A204.1 (cell line): ENCODE measurements at regions not wholly inside any gene's neighbourhood (a gene's known extent, or its start where the extent isn't known, plus 50 kb on each side); places are given as distances from the start of the nearest gene placed in this dataset.
"Not testable (repeated sequence)": the region's sequence is repeated elsewhere in the genome, so short reads cannot be mapped to it uniquely, and the experiment has no call there.

ENCODE experiments used
- FAIRE-seq: peaks from 2 replicates; lab custom pipeline; 2012; peaks lifted over from hg19 to GRCh38; lab: Jason Lieb, UNC

DNA sequence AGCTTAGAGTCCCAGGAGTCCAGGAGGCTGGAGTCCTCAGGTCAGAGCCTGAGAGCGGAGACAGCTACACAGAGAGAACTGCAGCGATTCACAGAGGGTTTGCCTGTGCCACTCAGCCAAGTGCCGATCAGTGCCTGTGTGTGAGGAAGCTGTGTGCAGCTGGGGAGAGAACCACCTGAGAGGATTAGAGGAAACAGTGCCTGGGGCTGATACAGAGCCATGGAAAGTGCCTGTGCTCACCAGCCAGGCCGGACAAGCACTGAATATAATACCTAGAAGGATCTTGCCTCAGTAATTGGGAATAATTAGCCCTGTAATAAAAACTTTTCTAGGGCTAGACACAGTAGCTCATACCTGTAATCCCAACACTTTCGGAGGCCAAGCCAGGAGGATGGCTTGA is 134.7 kb downstream of the ARHGAP11B start:
- FAIRE-seq = not testable (repeated sequence)

DNA sequence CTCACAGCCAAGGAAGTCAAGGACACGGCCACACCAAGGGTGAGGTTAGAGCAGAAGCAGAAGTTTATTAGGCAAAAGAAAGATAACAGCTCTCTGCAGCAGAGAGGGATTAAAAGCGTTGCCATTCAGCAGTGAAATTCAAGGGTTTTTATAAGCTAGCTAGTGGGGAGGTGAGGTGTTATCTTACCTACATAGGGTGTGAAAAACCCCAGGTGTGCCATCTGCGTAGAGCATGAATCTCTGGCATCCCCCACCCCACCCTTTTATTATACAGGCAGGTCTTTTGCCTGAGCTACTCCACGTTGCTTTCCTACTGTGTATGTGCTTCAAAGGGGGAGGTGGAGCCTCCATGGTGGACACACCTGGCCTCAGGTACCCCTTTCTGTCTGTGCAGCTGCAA is 135.4 kb downstream of the ARHGAP11B start:
- not testable (repeated sequence) for FAIRE-seq

GRCh38 chr15:30769390-30770124 is 134.2 kb upstream of the FAN1 start:
- FAIRE-seq = not testable (repeated sequence)

DNA sequence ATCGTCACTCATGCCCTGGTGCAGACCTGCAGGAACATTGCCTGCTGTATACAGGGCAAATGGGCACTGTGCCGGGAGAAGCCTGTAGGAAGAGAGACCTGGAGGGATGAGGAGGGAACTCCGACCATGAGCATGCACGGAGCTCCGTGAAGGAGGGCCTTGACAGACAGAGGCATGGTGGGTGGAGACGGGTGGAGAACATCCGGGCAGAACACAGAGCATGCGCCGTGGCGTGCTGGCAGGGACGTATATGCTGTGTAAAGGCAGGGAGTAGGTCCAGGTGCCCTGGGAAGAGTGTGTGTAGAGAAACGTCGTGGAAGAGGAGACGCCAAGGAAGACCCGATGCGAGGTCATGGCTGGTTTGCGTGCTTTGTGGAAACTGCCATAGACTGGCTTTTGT is 133.0 kb upstream of the FAN1 start:
- no peak for FAIRE-seq

DNA sequence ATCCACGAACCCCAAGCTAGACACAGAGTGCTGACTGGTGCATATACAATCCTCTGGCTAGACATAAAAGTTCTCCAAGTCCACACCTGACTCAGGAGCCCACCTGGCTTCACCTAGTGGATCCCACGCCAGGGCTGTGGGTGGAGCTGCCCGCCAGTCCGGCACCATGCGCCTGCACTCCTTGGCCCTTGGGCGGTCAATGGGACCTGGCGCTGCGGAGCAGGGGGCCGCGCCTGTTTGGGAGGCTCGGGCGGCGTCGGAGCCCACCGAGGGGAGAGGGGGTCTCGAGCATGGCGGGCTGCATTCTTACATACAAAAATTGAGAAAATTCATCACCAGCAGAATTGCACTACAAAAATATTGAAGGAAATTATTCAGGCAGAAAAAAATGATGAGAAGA is 120.7 kb upstream of the FAN1 start:
- no peak for FAIRE-seq

DNA sequence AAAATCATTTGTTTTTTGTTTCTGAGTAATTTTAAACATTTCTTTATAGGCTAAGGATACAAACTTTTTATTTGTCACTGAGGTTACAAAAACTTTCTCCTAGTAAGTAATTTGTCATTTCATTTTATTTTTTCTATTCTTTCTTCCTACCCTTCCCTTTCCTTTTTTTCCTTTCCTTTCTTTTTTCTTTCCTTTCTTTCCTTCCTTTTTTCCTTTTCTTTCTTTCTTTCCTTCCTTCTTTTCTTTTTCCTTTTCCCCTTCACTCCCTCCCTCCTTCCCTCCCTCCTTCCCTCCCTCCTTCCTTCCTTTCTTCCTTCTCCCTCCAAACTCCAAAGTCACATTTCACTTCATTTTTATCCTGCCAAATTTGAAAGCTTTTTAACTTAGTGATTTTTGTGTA is 115.1 kb upstream of the FAN1 start:
- FAIRE-seq = no peak

- no peak for FAIRE-seq
These were observed 112.2 kb upstream of the FAN1 start for GRCh38 chr15:30791239-30792175.

DNA sequence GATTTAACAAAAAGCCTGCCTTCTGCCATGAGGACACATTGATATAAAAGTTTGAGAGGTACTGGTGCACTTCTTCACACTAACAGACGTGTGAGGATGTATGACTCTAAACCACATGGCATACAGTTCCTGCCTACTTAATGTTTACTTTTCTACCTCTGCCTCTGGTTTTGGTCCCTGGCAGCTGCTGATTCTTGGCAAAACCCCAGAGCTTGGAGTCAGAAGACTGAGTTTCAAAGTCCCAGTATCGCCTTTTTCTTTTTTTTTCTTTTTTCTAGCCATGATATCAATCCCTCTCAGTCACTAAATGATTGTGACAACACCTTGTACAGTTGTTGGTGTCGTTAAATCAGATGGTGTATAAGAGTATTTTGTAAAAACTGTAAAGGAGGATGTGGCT is 110.9 kb upstream of the FAN1 start:
- FAIRE-seq = not testable (repeated sequence)

- FAIRE-seq = no peak
These were observed 109.3 kb upstream of the FAN1 start for GRCh38 chr15:30794388-30794787.

- not testable (repeated sequence) for FAIRE-seq
These were observed 104.2 kb upstream of the FAN1 start for GRCh38 chr15:30799565-30799964.

GRCh38 chr15:30801140-30801895 is 102.4 kb upstream of the FAN1 start:
- FAIRE-seq = not testable (repeated sequence)

DNA sequence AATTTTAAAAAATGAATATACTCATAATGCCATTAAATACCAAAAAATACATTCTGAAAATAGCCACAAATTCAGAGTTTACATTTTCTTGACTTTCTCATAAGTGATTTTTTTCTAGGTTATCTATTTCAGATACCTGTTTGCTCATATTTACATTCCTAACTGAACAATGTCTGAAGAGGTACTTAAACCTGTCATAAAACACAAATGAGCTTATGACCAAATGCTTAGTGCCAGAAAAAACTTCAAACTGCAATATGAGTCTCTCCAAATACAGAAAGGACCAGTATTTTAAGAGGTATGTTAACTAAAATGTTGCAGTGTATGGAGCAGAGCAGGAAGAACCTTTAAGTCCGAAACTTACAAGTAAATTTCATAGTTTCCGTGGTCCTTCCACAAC is 101.7 kb upstream of the FAN1 start:
- not testable (repeated sequence) for FAIRE-seq

GRCh38 chr15:30803703-30804102 is 100.0 kb upstream of the FAN1 start:
- not testable (repeated sequence) for FAIRE-seq

- FAIRE-seq = no peak
These were observed 87.3 kb upstream of the FAN1 start for GRCh38 chr15:30816430-30816829.

DNA sequence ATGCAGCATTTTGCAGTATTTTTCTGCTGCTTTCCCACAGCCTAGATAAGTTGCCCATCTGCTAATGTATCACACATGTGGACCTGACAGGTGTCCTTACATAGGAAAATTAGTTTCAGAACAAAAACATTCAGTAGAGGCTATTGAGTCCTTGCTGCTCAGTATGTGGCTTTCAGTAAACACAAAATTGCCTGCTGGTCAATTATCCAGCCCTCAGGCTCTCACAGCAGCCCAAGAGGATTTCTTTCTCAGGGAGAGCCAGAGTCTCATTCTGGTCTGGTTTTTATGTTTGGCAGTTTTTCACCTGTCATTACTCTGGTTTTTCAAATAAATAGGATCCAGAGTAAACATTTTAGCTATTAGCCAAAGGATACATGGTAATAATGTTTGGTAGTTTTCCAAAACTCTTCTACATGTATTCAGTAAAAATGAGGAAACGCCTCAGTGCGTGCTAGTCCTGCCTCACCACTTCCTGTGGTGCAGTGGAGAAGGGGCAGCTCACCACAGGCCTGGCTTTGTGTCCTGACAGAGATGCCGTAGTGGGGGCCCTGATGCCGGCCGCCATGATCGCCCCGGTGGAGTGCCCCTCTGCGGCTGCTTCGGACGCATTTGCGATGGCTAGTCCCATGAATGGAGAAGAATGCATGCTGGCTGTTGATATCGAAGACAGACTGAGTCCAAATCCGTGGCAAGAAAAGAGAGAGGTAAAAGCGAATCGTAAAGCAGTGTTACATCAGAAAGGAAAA is 80.5 kb upstream of the FAN1 start:
- not testable (repeated sequence) for FAIRE-seq

DNA sequence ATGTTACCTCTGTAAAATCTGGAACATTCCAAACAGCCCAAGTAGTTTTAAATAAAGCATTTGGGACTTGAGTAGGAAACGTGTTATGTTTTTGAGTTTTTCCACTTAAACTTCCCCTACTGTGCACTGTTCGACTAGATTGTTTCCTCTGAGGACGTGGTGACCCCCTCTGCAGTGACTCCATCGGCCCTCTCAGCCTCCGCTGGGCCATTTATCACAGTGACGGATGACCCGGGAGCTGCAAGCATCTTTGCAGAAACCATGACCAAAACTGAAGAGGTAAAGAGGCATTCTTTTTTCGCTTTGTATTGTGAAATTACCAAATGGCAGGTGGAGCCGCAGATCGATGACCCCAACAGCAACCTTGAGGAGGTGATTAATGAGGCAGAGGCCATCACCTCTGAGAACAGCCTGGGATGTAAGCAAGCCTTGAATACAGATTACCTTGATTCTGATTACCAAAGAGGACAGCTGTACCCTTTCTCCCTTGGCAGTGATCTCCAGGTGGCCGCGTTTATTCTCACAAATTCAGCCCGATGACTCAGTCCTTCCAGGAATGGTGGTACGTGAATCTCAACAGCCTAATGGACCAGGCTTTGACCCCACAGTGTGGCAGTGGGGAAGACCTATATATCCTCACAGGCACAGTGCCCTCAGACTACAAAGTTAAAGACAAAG is 79.1 kb upstream of the FAN1 start:
- FAIRE-seq = no peak

- FAIRE-seq = no peak
These were observed 76.0 kb upstream of the FAN1 start for GRCh38 chr15:30827625-30828303.

- FAIRE-seq = not testable (repeated sequence)
These were observed 75.4 kb upstream of the FAN1 start for GRCh38 chr15:30828304-30828639.

DNA sequence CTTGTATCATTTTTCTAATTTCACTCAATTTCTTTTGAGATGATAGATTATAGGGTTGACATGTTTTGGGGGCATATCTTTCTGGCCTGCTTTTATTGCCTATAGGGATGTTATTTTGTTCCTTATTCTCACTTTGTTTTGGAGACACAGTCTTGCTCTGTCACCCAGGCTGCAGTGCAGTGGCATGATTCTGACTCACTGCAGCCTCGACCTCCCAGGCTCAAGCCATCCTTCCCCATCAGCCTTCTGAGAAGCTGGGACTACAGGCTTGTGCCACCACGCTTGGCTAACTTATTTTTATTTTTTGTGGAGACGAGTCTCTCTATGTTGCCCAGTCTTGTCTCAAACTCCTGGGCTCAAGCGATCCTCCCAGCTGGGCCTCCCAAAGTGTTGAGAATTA is 72.8 kb upstream of the FAN1 start:
- no peak for FAIRE-seq

DNA sequence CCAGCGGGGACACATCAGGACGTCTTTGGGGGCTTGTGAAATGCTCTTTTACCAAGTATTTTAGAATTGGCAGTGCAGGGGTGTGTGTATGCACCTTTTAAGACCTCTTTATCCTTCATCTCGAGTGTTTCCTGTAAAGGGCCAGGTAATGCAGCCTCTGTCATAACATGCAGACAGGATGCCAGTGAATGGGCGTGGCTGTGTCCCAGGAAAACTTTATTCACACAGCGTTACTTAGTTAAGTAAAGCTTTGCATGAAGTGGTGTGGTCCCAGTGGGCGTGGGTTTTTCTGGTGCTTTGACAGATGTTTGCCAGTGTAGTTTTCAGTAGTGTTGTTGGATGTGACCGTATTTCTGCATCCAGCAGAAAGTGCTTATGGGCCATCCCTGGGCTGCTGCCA is 70.3 kb upstream of the FAN1 start:
- FAIRE-seq = not testable (repeated sequence)

GRCh38 chr15:30841639-30842038 is 62.1 kb upstream of the FAN1 start:
- not testable (repeated sequence) for FAIRE-seq
